ENCODE measurements at regions not wholly inside any gene's neighbourhood (a gene's known extent, or its start where the extent isn't known, plus 50 kb on each side); places are given as distances from the start of the nearest gene placed in this dataset.

DNA sequence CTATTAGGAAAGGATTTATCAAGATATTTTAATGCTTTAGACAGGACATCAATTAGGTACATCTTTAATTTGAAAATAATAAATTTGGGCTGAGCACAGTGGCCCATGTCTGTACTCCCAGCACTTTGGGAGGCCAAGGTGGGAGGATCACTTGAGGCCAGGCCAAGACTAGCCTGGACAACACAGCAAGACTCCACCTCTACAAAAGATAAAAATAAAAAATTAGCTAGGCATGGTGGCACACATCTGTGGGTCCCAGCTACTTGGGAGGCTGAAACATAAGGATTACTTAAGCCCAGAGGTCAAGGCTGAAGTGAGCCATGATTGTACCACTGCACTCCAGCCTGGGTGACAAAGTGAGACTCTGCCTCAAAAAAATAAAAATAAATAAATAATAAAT, 59.6 kb upstream of the IRF2 start:
- no peak for TF ChIP-seq MXI1 (IDR thresholded peaks at IDR 0.05; ENCODE audit: borderline replicate concordance, low read depth, low read length)
- TF ChIP-seq CTCF (conservative IDR thresholded peaks at IDR 0.05; ENCODE audit: low read depth, low read length) = no peak
- TF ChIP-seq RFX5 (IDR thresholded peaks at IDR 0.05; ENCODE audit: low read depth, low read length) = no peak
- TF ChIP-seq NFE2L2 (IDR thresholded peaks at IDR 0.05; ENCODE audit: low read depth, low read length) = no peak
- TF ChIP-seq POLR2A (IDR thresholded peaks at IDR 0.05; ENCODE audit: low read depth, low read length) = no peak
